Smooth muscle cell (in vitro differentiated cells): ENCODE measurements at regions not wholly inside any gene's neighbourhood (a gene's known extent, or its start where the extent isn't known, plus 50 kb on each side); places are given as distances from the start of the nearest gene placed in this dataset.

ENCODE experiments used
- DNase-seq: peaks from one replicate; lab custom pipeline; 2025; ENCODE audit not compliant: unreplicated experiment; lab: John Stamatoyannopoulos, UW
- H2AFZ ChIP-seq: fragments of 200-600 bp; sonication (generic); 2 replicates; pipeline ENCODE4 v1.6.0; 2016; ENCODE audit warnings: antibody characterized with exemption, low read depth, mild to moderate bottlenecking
- H3F3A ChIP-seq: fragments of 200-600 bp; sonication (generic); 2 replicates; pipeline ENCODE4 v1.6.0; 2017; ENCODE audit warnings: antibody characterized with exemption, low read depth
- H3K27ac ChIP-seq: fragments of 200-600 bp; sonication (generic); 2 replicates; pipeline ENCODE4 v1.5.1; 2016; ENCODE audit warnings: low read depth, mild to moderate bottlenecking
- H3K27me3 ChIP-seq: fragments of 200-600 bp; sonication (generic); 2 replicates; pipeline ENCODE4 v1.6.1; 2016; ENCODE audit warnings: low read depth, mild to moderate bottlenecking
- H3K36me3 ChIP-seq: fragments of 200-600 bp; sonication (generic); 2 replicates; pipeline ENCODE4 v1.5.1; 2016; ENCODE audit warnings: low read depth
- H3K4me1 ChIP-seq: fragments of 200-600 bp; sonication (generic); 2 replicates; pipeline ENCODE4 v1.5.1; 2016; ENCODE audit warnings: low read depth
- H3K4me2 ChIP-seq: fragments of 200-600 bp; sonication (generic); 2 replicates; pipeline ENCODE4 v1.6.0; 2016; ENCODE audit warnings: mild to moderate bottlenecking
- H3K4me3 ChIP-seq: fragments of 200-600 bp; sonication (generic); 2 replicates; pipeline ENCODE4 v1.5.1; 2016; ENCODE audit warnings: mild to moderate bottlenecking
- H3K79me2 ChIP-seq: fragments of 200-600 bp; sonication (generic); 2 replicates; pipeline ENCODE4 v1.6.0; 2016; ENCODE audit warnings: low read depth, mild to moderate bottlenecking
- H3K9ac ChIP-seq: fragments of 200-600 bp; sonication (generic); 2 replicates; pipeline ENCODE4 v1.6.0; 2016; ENCODE audit warnings: low read depth
- H3K9me3 ChIP-seq: fragments of 200-600 bp; sonication (generic); replicated peaks from 2 replicates; pipeline ENCODE4 v1.5.1; 2016; ENCODE audit warnings: low read depth
- H4K20me1 ChIP-seq: fragments of 200-600 bp; sonication (generic); 2 replicates; pipeline ENCODE4 v1.6.0; 2016; ENCODE audit warnings: low read depth
- CTCF ChIP-seq: fragments of 200-600 bp; sonication (generic); IDR thresholded peaks from 2 replicates; pipeline ENCODE4 v1.5.1; 2017; ENCODE audit warnings: borderline replicate concordance, mild to moderate bottlenecking, antibody characterized with exemption; ENCODE audit not compliant: insufficient read depth, poor library complexity, severe bottlenecking
- WGBS: methylation state at CpG from one replicate; pipeline ENCODE4 v1.1.7; 2016; ENCODE audit warnings: low lambda C conversion rate; 5-methylcytosine and 5-hydroxymethylcytosine counted together

DNA sequence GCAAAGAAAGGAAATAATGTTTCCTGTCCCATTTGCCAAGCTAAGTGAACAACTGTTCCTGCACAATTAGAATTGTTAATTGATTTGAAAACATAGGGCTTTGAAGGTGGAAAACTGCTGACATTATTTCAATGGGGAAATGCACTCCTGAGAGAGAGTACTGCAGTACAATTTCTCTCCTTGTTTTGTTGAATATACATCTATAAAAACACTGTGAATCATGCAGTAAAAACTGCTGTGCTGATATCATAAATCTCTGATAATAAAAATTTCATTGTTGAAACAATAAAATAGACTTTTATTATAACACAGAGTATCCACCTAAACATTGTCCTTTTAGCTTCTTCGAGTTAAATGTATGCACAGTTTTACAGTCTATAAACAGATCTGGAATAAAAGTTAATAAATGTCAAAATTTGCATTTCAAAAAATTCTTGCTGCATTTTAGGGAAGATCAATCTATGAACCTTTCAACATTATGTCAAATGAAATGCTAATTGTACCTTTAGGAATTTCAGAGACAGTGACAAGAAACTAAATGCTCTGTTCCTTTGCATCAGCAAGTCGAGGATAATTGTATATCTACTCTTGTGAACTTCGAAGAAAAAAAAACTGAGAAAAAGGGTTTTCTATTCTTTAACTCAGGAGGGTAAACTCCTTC lies 328.2 kb upstream of the DACH1 start:
- no peak for TF ChIP-seq CTCF
- Histone ChIP-seq H3K79me2 (no peaks in the 10 kb centered on the region), H3F3A (no peaks in the 10 kb centered on the region), H2AFZ (peak overlapping the region; percentile 58), H3K9me3 (no peaks in the 10 kb centered on the region), H3K4me3 (no peak overlapping the region), H3K4me2 (no peak overlapping the region), H3K27me3 (no peaks in the 10 kb centered on the region), H4K20me1 (no peaks in the 10 kb centered on the region), H3K36me3 (no peaks in the 10 kb centered on the region), H3K27ac (no peak overlapping the region), H3K9ac (no peak overlapping the region), H3K4me1 (no peaks in the 10 kb centered on the region)
- DNase-seq, result no peak
- 78% methylated on average over 3 of the region's 3 CpGs for WGBS

DNA sequence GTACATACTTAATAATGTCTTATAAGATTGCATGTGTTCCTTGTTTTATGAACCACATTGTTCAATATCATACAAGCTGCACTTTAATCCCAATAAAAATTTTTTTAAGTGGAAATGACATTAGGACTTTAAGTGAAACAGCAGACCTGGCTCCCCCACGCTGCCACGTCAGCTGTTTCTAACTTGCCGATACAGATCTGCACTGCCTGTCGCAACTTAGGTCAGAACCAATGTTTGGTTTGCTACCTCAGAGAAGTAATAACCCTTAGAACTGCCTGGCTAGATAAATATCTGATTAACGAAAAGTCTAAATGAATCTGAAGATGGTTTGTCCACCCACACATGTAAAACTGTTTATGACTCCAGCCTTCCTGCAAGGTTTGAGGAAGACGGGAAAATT lies 327.5 kb upstream of the DACH1 start:
- no peak for TF ChIP-seq CTCF
- Histone ChIP-seq H3K4me3 (no peak overlapping the region), H3K9ac (no peak overlapping the region), H3K36me3 (no peaks in the 10 kb centered on the region), H3K4me2 (no peak overlapping the region), H3F3A (no peaks in the 10 kb centered on the region), H3K27me3 (no peaks in the 10 kb centered on the region), H4K20me1 (no peaks in the 10 kb centered on the region), H2AFZ (peak overlapping the region; percentile 58), H3K27ac (no peak overlapping the region), H3K9me3 (no peaks in the 10 kb centered on the region), H3K79me2 (no peaks in the 10 kb centered on the region), H3K4me1 (no peaks in the 10 kb centered on the region)
- DNase-seq, result no peak
- WGBS, result 80% methylated on average over 6 of the region's 6 CpGs

DNA sequence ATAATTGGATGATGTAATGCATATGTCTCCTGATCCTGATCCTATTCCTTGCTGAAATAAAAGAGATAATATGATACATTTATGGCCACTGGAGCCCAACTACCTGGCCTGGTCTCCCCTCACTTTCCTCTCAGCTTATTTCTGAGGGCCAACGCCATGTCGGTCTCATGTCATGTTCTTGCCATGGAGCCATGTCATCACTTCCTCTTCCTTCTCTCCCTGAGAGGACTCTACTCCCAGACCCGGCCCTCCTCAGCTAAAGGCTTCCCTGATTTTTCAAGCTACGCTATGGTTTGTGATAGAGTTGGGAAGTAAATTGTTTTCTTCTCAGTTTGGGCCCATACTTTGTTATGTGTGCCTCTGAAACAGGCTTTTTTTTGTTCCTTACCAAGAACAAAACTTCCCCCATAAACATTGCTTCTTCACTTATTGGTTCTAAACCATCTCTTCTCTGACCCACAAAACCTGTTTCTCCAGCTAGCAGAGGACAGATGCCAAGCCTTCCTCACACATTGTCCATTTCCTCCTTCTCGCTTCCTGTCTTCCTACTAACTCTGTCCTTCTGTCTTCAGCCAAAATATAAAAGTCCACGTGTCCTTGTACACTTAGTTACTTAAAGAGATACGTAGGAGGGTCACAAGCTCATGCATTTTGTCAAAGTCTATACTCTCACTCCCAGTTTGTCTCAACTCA lies 319.9 kb upstream of the DACH1 start:
- no peaks in the 10 kb centered on the region for H3K9me3 ChIP-seq
- no peak overlapping the region for H2AFZ ChIP-seq
- no peak overlapping the region for H3K4me3 ChIP-seq
- H3K4me2 ChIP-seq, result no peak overlapping the region
- 65% methylated on average over 7 of the region's 7 CpGs for WGBS
- H3K4me1 ChIP-seq, result no peaks in the 10 kb centered on the region
- no peak overlapping the region for H3K27ac ChIP-seq
- TF ChIP-seq CTCF, result no peak
- H3F3A ChIP-seq, result no peaks in the 10 kb centered on the region
- no peak overlapping the region for H3K9ac ChIP-seq
- no peak for DNase-seq
- no peaks in the 10 kb centered on the region for H3K79me2 ChIP-seq
- H3K36me3 ChIP-seq, result no peaks in the 10 kb centered on the region
- H3K27me3 ChIP-seq, result no peaks in the 10 kb centered on the region
- H4K20me1 ChIP-seq, result no peaks in the 10 kb centered on the region

GRCh38 chr13:72185776-72186175 lies 318.8 kb upstream of the DACH1 start:
- H3K9me3 ChIP-seq, result no peaks in the 10 kb centered on the region
- H3F3A ChIP-seq, result no peaks in the 10 kb centered on the region
- no peaks in the 10 kb centered on the region for H3K27me3 ChIP-seq
- no peaks in the 10 kb centered on the region for H3K79me2 ChIP-seq
- no peaks in the 10 kb centered on the region for H3K4me1 ChIP-seq
- H3K36me3 ChIP-seq, result no peaks in the 10 kb centered on the region
- no peaks in the 10 kb centered on the region for H4K20me1 ChIP-seq
- TF ChIP-seq CTCF, result no peak
- no peak overlapping the region for H3K9ac ChIP-seq
- no peak overlapping the region for H2AFZ ChIP-seq
- DNase-seq, result no peak
- H3K27ac ChIP-seq, result no peak overlapping the region
- no peak overlapping the region for H3K4me2 ChIP-seq
- H3K4me3 ChIP-seq, result no peak overlapping the region
